CD14-positive monocyte (primary cell): ENCODE measurements at regions not wholly inside any gene's neighbourhood (a gene's known extent, or its start where the extent isn't known, plus 50 kb on each side); places are given as distances from the start of the nearest gene placed in this dataset.

Experiments used
- DNase-seq, 3 donors: peaks; one replicate each; pipeline ENCODE4 v3.0.0-alpha.2; 2011 to 2022
- H2AFZ ChIP-seq: 2 replicates; pipeline ENCODE4 v1.6.0; 2012; ENCODE audit warnings: mild to moderate bottlenecking, low read depth, low read length, inconsistent platforms; ENCODE audit not compliant: insufficient read depth, poor library complexity, severe bottlenecking
- H3K27ac ChIP-seq, 2 donors: 1 replicate in 1 of 2; 2 replicates in 1 of 2; pipeline ENCODE4 v1.5.1; 2012 to 2013; ENCODE audit warnings: low read length in 2 of 2, control low read depth in 1 of 2, inconsistent platforms in 1 of 2, low read depth in 1 of 2, mild to moderate bottlenecking in 1 of 2
- H3K27me3 ChIP-seq, 2 donors: one replicate each; pipeline versions ENCODE4 v1.6.0 to v1.6.1; 2011 to 2013; ENCODE audit warnings: low read length in 2 of 2; ENCODE audit not compliant: control insufficient read depth in 2 of 2, insufficient read depth in 2 of 2
- H3K36me3 ChIP-seq, 2 donors: replicated peaks in 1 of 2; 1 replicate in 1 of 2; 2 replicates in 1 of 2; pipeline versions ENCODE4 v1.5.1 to v1.6.1; 2012 to 2013; ENCODE audit warnings: low read length in 2 of 2, control low read depth in 1 of 2, inconsistent platforms in 1 of 2, mild to moderate bottlenecking in 1 of 2; ENCODE audit not compliant: insufficient read depth in 2 of 2, control insufficient read depth in 1 of 2
- H3K4me1 ChIP-seq, 2 donors: 1 replicate in 1 of 2; 2 replicates in 1 of 2; pipeline versions ENCODE4 v1.5.1 to v1.6.1; 2012 to 2013; ENCODE audit warnings: low read length in 2 of 2, control low read depth in 1 of 2, inconsistent platforms in 1 of 2, mild to moderate bottlenecking in 1 of 2, moderate library complexity in 1 of 2; ENCODE audit not compliant: insufficient read depth in 2 of 2, control insufficient read depth in 1 of 2
- H3K4me2 ChIP-seq: replicated peaks from 2 replicates; pipeline ENCODE3; 2012; ENCODE audit warnings: low read length, moderate library complexity, mild to moderate bottlenecking; ENCODE audit not compliant: poor library complexity, severe bottlenecking; ENCODE audit errors: extremely low read depth
- H3K4me3 ChIP-seq, 3 experiments: fragments of 200-600 bp in 1 of 3; sonication (generic) in 1 of 3; replicated peaks in 1 of 3; 1 replicate in 2 of 3; 2 replicates in 1 of 3; pipeline ENCODE4 v1.5.1; 2011 to 2013; ENCODE audit warnings: low read length in 3 of 3, mild to moderate bottlenecking in 3 of 3, control low read depth in 2 of 3, low read depth in 2 of 3, inconsistent platforms in 1 of 3, moderate library complexity in 1 of 3
- H3K79me2 ChIP-seq: 2 replicates; pipeline ENCODE4 v1.6.0; 2012; ENCODE audit warnings: mild to moderate bottlenecking, control low read depth, inconsistent platforms, low read length, moderate library complexity; ENCODE audit not compliant: insufficient read depth
- H3K9ac ChIP-seq: 2 replicates; pipeline ENCODE4 v1.6.0; 2017; ENCODE audit warnings: low read length, mild to moderate bottlenecking; ENCODE audit not compliant: insufficient read depth, poor library complexity, severe bottlenecking
- H3K9me3 ChIP-seq, 2 donors: replicated peaks in 1 of 2; 1 replicate in 1 of 2; 2 replicates in 1 of 2; pipeline versions ENCODE4 v1.5.1 to v1.6.1; 2012 to 2013; ENCODE audit warnings: low read length in 2 of 2, control low read depth in 1 of 2; ENCODE audit not compliant: control insufficient read depth in 1 of 2, insufficient read depth in 1 of 2
- H4K20me1 ChIP-seq: 2 replicates; pipeline ENCODE4 v1.6.0; 2012; ENCODE audit warnings: mild to moderate bottlenecking, low read length, control low read depth, moderate library complexity; ENCODE audit not compliant: insufficient read depth
- H3K27ac Mint-ChIP-seq, 7 donors: one replicate each; pipeline ENCODE4 v1.8.0; 2020; ENCODE audit warnings: mild to moderate bottlenecking in 7 of 7, mixed read lengths in 7 of 7, moderate library complexity in 6 of 7, inconsistent platforms in 2 of 7
- H3K27me3 Mint-ChIP-seq, 3 donors: one replicate each; pipeline ENCODE4 v1.8.0; 2021 to 2022; ENCODE audit warnings: low read depth in 3 of 3, mild to moderate bottlenecking in 3 of 3, mixed read lengths in 3 of 3, moderate library complexity in 3 of 3, inconsistent platforms in 1 of 3
- H3K36me3 Mint-ChIP-seq, 2 donors: one replicate each; pipeline ENCODE4 v1.8.0; 2020; ENCODE audit warnings: mixed read lengths in 2 of 2, inconsistent platforms in 1 of 2, mild to moderate bottlenecking in 1 of 2
- H3K4me1 Mint-ChIP-seq: one replicate; pipeline ENCODE4 v1.8.0; 2020; ENCODE audit warnings: mild to moderate bottlenecking, mixed read lengths
- H3K4me3 Mint-ChIP-seq, 2 donors: one replicate each; pipeline ENCODE4 v1.8.0; 2020; ENCODE audit warnings: mild to moderate bottlenecking in 2 of 2, mixed read lengths in 2 of 2, moderate library complexity in 1 of 2
- H3K9me3 Mint-ChIP-seq, 7 donors: one replicate each; pipeline ENCODE4 v1.8.0; 2020 to 2022; ENCODE audit warnings: mixed read lengths in 7 of 7, mild to moderate bottlenecking in 6 of 7, moderate library complexity in 6 of 7, inconsistent platforms in 2 of 7
- CTCF ChIP-seq: fragments of 200-600 bp; IDR thresholded peaks from one replicate; pipeline ENCODE4 v1.8.0; 2022; ENCODE audit warnings: antibody characterized with exemption, mild to moderate bottlenecking
- WGBS: methylation state at CpG from one replicate; pipeline ENCODE4 v1.1.5; 2013; ENCODE audit warnings: missing lambda C conversion rate; ENCODE audit not compliant: insufficient coverage; 5-methylcytosine and 5-hydroxymethylcytosine counted together
- intact Hi-C, 2 donors: fragments of 100-400 bp; cut with micrococcal nuclease; formaldehyde crosslinking; loops; one replicate each; pipeline versions ENCODE4 v1.15.0 to v1.15.1; 2023

GRCh38 chr2:204040016-204040415 is 103.5 kb downstream of the ICOS start:
- WGBS, result 84% methylated on average over 2 of the region's 3 CpGs

GRCh38 chr2:204042401-204042800 is 105.8 kb downstream of the ICOS start:
- no CpG with 5 or more reads among the region's 1 CpG for WGBS
- TF ChIP-seq CTCF, result no peak

More at GRCh38 chr2:204040016-204040415, 103.5 kb downstream of the ICOS start:
- Histone ChIP-seq H3K36me3 (no peaks in the 10 kb centered on the region), H3K27me3 (peaks cover 0 to 4% of the 10 kb centered on the region in 2 donors), H3K27ac (no peak overlapping the region), H4K20me1 (no peaks in the 10 kb centered on the region), H3K79me2 (no peaks in the 10 kb centered on the region), H3K4me3 (no peak overlapping the region), H3K9me3 (no peaks in the 10 kb centered on the region), H3K4me1 (no peaks in the 10 kb centered on the region), H2AFZ (no peak overlapping the region), H3K9ac (no peak overlapping the region), H3K4me2 (no peak overlapping the region)
- no peaks in the 10 kb centered on the region for H3K36me3 Mint-ChIP-seq
- no peaks in the 10 kb centered on the region for H3K4me1 Mint-ChIP-seq
- H3K9me3 Mint-ChIP-seq, result peaks cover 0 to 7% (median 4%) of the 10 kb centered on the region in 7 donors
- intact Hi-C loops, result no loop called here
- H3K27me3 Mint-ChIP-seq, result peaks cover 1 to 3% (median 2%) of the 10 kb centered on the region in 3 donors
- no peak overlapping the region for H3K27ac Mint-ChIP-seq
- TF ChIP-seq CTCF, result no peak
- no peak for DNase-seq
- H3K4me3 Mint-ChIP-seq, result no peak overlapping the region

More at GRCh38 chr2:204042401-204042800, 105.8 kb downstream of the ICOS start:
- H3K4me1 Mint-ChIP-seq, result no peaks in the 10 kb centered on the region
- Histone ChIP-seq H3K79me2 (no peaks in the 10 kb centered on the region), H4K20me1 (no peaks in the 10 kb centered on the region), H3K4me1 (no peaks in the 10 kb centered on the region), H3K36me3 (no peaks in the 10 kb centered on the region), H3K27ac (no peak overlapping the region), H2AFZ (no peak overlapping the region), H3K4me2 (no peak overlapping the region), H3K27me3 (peaks cover 0 to 4% of the 10 kb centered on the region in 2 donors), H3K4me3 (no peak overlapping the region), H3K9ac (no peak overlapping the region), H3K9me3 (no peaks in the 10 kb centered on the region)
- H3K27me3 Mint-ChIP-seq, result peaks cover 2 to 5% (median 3%) of the 10 kb centered on the region in 3 donors
- H3K27ac Mint-ChIP-seq, result no peak overlapping the region
- no peaks in the 10 kb centered on the region for H3K36me3 Mint-ChIP-seq
- H3K4me3 Mint-ChIP-seq, result no peak overlapping the region
- no peak for DNase-seq
- H3K9me3 Mint-ChIP-seq, result peaks cover 0 to 6% (median 1%) of the 10 kb centered on the region in 7 donors
- intact Hi-C loops, result no loop called here
